ENCODE measurements at regions not wholly inside any gene's neighbourhood (a gene's known extent, or its start where the extent isn't known, plus 50 kb on each side); places are given as distances from the start of the nearest gene placed in this dataset.

DNA sequence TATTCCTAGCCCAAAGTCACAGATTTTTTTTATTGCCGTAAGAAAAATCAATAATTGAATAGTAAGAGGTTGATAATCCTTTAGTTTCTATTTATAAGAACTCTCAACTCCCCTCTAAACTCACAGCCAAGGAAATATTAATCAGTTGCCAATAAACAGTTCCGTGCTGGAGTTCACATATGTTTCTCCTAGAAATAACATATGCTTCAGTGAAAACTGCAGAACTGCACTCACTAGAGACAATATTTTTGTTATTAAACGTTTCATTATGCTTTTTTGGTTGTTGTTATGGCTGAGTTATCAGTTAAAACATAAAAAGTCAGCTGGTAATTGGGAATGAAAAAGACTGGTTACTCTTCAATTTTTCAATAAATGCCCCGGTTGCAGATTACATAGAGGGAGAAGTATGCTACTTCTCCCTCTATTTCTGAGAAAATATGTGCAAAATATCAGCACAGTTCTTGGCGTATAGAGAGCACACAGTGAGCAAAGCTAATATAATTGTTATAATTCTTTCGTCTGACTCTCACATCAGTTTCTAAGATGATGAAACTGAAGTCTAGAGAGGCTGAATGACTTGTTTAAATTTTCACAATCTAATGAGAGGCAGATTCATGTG lies 781.2 kb upstream of the GRM7 start:
- no peak for TF ChIP-seq ZFX (IDR thresholded peaks at IDR 0.05)
- TF ChIP-seq, protein P1, sequence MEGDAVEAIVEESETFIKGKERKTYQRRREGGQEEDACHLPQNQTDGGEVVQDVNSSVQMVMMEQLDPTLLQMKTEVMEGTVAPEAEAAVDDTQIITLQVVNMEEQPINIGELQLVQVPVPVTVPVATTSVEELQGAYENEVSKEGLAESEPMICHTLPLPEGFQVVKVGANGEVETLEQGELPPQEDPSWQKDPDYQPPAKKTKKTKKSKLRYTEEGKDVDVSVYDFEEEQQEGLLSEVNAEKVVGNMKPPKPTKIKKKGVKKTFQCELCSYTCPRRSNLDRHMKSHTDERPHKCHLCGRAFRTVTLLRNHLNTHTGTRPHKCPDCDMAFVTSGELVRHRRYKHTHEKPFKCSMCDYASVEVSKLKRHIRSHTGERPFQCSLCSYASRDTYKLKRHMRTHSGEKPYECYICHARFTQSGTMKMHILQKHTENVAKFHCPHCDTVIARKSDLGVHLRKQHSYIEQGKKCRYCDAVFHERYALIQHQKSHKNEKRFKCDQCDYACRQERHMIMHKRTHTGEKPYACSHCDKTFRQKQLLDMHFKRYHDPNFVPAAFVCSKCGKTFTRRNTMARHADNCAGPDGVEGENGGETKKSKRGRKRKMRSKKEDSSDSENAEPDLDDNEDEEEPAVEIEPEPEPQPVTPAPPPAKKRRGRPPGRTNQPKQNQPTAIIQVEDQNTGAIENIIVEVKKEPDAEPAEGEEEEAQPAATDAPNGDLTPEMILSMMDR (conservative IDR thresholded peaks at IDR 0.05) = no peak
- no peak overlapping the region for H3K27ac ChIP-seq

DNA sequence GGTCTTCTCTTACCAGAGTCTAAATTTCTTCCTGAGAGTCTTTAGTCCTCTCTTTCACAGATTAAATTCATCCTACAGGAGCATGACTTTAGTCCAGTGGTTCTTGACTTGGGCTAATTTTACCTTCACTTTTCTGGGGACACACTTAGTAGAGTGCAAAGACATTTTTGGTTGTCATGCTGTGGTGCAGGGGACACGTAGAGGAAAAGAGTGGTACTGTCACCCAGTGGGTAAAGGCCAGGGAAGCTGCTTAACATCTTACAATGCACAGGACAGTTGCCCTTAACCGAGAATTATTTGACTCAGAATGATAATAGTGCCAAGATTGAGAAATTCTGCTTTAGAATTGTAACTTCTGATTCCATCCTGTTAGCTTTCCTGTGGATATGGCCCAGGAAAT lies 772.5 kb upstream of the GRM7 start:
- TF ChIP-seq ZFX (IDR thresholded peaks at IDR 0.05) = no peak
- TF ChIP-seq, protein P1 (conservative IDR thresholded peaks at IDR 0.05) = peak; percentile 8; the same call in 1 of the 2 replicates

DNA sequence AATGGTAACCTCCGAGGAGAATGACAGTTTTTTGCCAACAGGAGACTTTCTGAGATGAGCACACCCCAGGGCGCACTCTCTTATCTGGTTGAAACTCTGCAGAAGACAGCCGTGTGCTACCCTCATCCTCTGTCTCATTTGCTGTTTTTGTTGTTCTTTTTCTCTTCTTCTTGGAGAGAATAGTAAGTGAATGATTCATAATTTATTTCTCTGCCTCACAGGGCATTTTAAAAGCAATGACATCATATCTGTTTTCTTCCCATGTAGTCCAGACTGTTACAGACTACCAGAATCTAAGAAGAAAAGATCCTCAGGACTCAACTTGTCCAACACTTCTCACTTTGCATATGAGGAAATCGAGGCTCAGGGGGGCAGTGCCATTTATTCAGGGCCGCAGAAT lies 771.1 kb upstream of the GRM7 start:
- no peak for TF ChIP-seq ZFX (IDR thresholded peaks at IDR 0.05)
- TF ChIP-seq, protein P1 (conservative IDR thresholded peaks at IDR 0.05) = no peak
- no peak overlapping the region for H3K27ac ChIP-seq

More for the DNA sequence above, 772.5 kb upstream of the GRM7 start:
- H3K27ac ChIP-seq = no peak overlapping the region

DNA sequence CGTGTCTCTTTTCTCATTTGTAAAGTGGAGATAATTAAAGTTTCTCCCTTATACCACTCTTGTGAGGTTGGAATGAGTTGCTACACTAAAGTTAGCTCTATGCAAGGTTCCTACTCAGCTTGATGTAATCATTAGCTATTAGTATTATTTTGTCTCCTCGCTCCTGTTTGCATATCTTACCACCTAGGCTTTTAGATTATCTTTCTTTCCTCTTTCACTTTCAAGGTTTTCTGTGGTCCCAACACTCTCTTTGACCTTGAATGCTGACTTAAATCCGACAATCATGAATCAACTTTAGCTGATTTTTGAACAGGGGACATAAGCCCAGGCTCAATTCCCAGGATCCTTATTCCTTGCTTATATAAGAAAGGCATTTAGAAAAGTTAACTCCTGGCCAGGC lies 769.7 kb upstream of the GRM7 start:
- TF ChIP-seq, protein P1 (conservative IDR thresholded peaks at IDR 0.05) = no peak
- TF ChIP-seq ZFX (IDR thresholded peaks at IDR 0.05) = no peak
- H3K27ac ChIP-seq = no peak overlapping the region

DNA sequence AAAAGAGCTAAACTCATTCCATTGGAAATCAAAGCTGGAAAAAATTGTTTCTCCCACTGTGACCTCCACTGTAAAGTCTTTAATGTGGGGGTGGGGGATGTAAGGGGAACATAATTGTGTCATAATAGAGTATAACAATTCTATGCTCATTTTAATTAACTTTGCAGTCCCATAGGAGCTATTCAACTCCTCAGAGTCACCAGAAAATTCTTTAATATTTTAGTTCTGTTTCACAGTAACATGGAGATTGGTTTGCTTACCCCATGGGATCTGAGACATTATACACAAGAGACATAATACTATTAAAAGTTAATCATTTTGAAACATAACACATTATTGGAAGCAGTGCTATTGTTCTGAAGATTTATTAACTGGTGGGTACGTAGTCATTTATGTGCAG lies 765.9 kb upstream of the GRM7 start:
- TF ChIP-seq, protein P1 (conservative IDR thresholded peaks at IDR 0.05) = no peak
- TF ChIP-seq ZFX (IDR thresholded peaks at IDR 0.05) = no peak

DNA sequence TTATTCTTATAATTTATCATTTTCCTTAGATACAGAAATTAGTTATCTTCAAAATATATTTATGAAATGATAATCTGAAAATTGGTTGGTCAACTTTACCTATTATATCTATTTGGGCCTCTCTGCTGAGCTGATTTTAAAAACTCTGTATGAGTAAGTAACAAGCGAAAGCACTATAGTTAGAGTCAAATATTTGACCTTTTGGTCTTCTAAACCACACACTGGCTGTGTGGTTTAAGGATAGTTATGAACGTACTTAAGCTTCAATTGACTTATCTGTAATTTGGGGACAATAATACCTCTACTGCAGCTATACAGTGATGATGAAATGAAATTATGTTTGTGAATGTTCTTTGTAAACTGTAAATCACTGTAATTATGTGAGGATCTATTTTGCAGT lies 763.9 kb upstream of the GRM7 start:
- TF ChIP-seq, protein P1 (conservative IDR thresholded peaks at IDR 0.05) = no peak
- no peak for TF ChIP-seq ZFX (IDR thresholded peaks at IDR 0.05)
- no peak overlapping the region for H3K27ac ChIP-seq

More for the DNA sequence above, 765.9 kb upstream of the GRM7 start:
- no peak overlapping the region for H3K27ac ChIP-seq

DNA sequence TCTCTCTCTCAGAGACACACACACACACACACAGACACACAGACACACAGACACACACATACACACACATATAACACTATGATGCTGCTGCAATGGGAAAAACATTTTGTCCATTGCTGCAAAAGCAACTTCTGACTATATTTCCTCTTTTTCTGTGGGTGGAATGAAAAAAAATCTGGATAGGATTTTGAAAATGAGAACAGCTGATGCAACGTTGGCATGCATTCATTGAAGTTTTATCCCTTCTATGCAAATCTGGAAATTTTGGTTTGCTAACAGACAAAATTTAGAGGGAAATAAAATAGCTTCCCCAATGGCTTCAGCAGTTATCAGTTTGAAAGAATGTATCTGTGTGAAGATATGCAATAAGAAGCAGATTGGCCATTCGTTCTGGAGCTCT lies 763.4 kb upstream of the GRM7 start:
- TF ChIP-seq, protein P1 (conservative IDR thresholded peaks at IDR 0.05) = no peak
- TF ChIP-seq ZFX (IDR thresholded peaks at IDR 0.05) = no peak
- no peak overlapping the region for H3K27ac ChIP-seq
